ENCODE measurements at regions not wholly inside any gene's neighbourhood (a gene's known extent, or its start where the extent isn't known, plus 50 kb on each side); places are given as distances from the start of the nearest gene placed in this dataset.

GRCh38 chr15:62495670-62496614 is 330.9 kb upstream of the C2CD4B start:
- Mint-ChIP-seq H3K27ac (no peak overlapping the region), H3K9me3 (no peaks in the 10 kb centered on the region), H3K4me3 (no peak overlapping the region), H3K36me3 (ENCODE audit: low read depth) (no peaks in the 10 kb centered on the region), H3K4me1 (ENCODE audit: low read depth) (no peaks in the 10 kb centered on the region), H3K27me3 (ENCODE audit: low read depth) (no peaks in the 10 kb centered on the region)

- Mint-ChIP-seq H3K27me3 (ENCODE audit: low read depth) (no peaks in the 10 kb centered on the region), H3K27ac (no peak overlapping the region), H3K9me3 (no peaks in the 10 kb centered on the region), H3K4me3 (no peak overlapping the region), H3K36me3 (ENCODE audit: low read depth) (no peaks in the 10 kb centered on the region), H3K4me1 (ENCODE audit: low read depth) (no peaks in the 10 kb centered on the region)
Measured at GRCh38 chr15:62497356-62497755, 332.3 kb upstream of the C2CD4B start.

GRCh38 chr15:62498278-62498677 is 333.2 kb upstream of the C2CD4B start:
- Mint-ChIP-seq H3K4me3 (no peak overlapping the region), H3K9me3 (no peaks in the 10 kb centered on the region), H3K27me3 (ENCODE audit: low read depth) (no peaks in the 10 kb centered on the region)

GRCh38 chr15:62498712-62499111 is 333.6 kb upstream of the C2CD4B start:
- Mint-ChIP-seq H3K9me3 (no peaks in the 10 kb centered on the region), H3K27me3 (ENCODE audit: low read depth) (no peaks in the 10 kb centered on the region), H3K4me3 (no peak overlapping the region), H3K4me1 (ENCODE audit: low read depth) (no peaks in the 10 kb centered on the region), H3K27ac (no peak overlapping the region), H3K36me3 (ENCODE audit: low read depth) (no peaks in the 10 kb centered on the region)

More at GRCh38 chr15:62498278-62498677, 333.2 kb upstream of the C2CD4B start:
- no peak overlapping the region for H3K27ac Mint-ChIP-seq
- no peaks in the 10 kb centered on the region for H3K4me1 Mint-ChIP-seq (ENCODE audit: low read depth)
- H3K36me3 Mint-ChIP-seq (ENCODE audit: low read depth): no peaks in the 10 kb centered on the region

GRCh38 chr15:62500325-62500724 is 335.2 kb upstream of the C2CD4B start:
- Mint-ChIP-seq H3K9me3 (no peaks in the 10 kb centered on the region), H3K36me3 (ENCODE audit: low read depth) (no peaks in the 10 kb centered on the region), H3K4me1 (ENCODE audit: low read depth) (no peaks in the 10 kb centered on the region), H3K27me3 (ENCODE audit: low read depth) (no peaks in the 10 kb centered on the region), H3K27ac (no peak overlapping the region), H3K4me3 (no peak overlapping the region)

GRCh38 chr15:62502451-62502850 is 337.4 kb upstream of the C2CD4B start:
- H3K27me3 Mint-ChIP-seq (ENCODE audit: low read depth): no peaks in the 10 kb centered on the region
- no peak overlapping the region for H3K4me3 Mint-ChIP-seq
- no peak overlapping the region for H3K27ac Mint-ChIP-seq
- H3K9me3 Mint-ChIP-seq: no peaks in the 10 kb centered on the region
- H3K4me1 Mint-ChIP-seq (ENCODE audit: low read depth): no peaks in the 10 kb centered on the region
- no peaks in the 10 kb centered on the region for H3K36me3 Mint-ChIP-seq (ENCODE audit: low read depth)

GRCh38 chr15:62503451-62503850 is 338.4 kb upstream of the C2CD4B start:
- Mint-ChIP-seq H3K4me3 (no peak overlapping the region), H3K27me3 (ENCODE audit: low read depth) (no peaks in the 10 kb centered on the region), H3K9me3 (no peaks in the 10 kb centered on the region), H3K27ac (no peak overlapping the region), H3K4me1 (ENCODE audit: low read depth) (no peaks in the 10 kb centered on the region), H3K36me3 (ENCODE audit: low read depth) (no peaks in the 10 kb centered on the region)

- H3K27me3 Mint-ChIP-seq (ENCODE audit: low read depth): no peaks in the 10 kb centered on the region
- H3K4me1 Mint-ChIP-seq (ENCODE audit: low read depth): no peaks in the 10 kb centered on the region
- H3K36me3 Mint-ChIP-seq (ENCODE audit: low read depth): no peaks in the 10 kb centered on the region
- H3K27ac Mint-ChIP-seq: no peak overlapping the region
- H3K9me3 Mint-ChIP-seq: no peaks in the 10 kb centered on the region
- no peak overlapping the region for H3K4me3 Mint-ChIP-seq
Measured at GRCh38 chr15:62505762-62506161, 340.7 kb upstream of the C2CD4B start.

- H3K36me3 Mint-ChIP-seq (ENCODE audit: low read depth): no peaks in the 10 kb centered on the region
- H3K27ac Mint-ChIP-seq: no peak overlapping the region
- H3K4me3 Mint-ChIP-seq: no peak overlapping the region
- H3K4me1 Mint-ChIP-seq (ENCODE audit: low read depth): no peaks in the 10 kb centered on the region
- H3K9me3 Mint-ChIP-seq: no peaks in the 10 kb centered on the region
- no peaks in the 10 kb centered on the region for H3K27me3 Mint-ChIP-seq (ENCODE audit: low read depth)
Measured at GRCh38 chr15:62506217-62506805, 341.2 kb upstream of the C2CD4B start.

GRCh38 chr15:62509395-62509958 is 344.4 kb upstream of the C2CD4B start:
- Mint-ChIP-seq H3K9me3 (no peaks in the 10 kb centered on the region), H3K27me3 (ENCODE audit: low read depth) (peaks cover 17% of the 10 kb centered on the region), H3K36me3 (ENCODE audit: low read depth) (no peaks in the 10 kb centered on the region), H3K4me1 (ENCODE audit: low read depth) (no peaks in the 10 kb centered on the region), H3K27ac (no peak overlapping the region), H3K4me3 (no peak overlapping the region)

GRCh38 chr15:62510791-62511190 is 345.7 kb upstream of the C2CD4B start:
- no peaks in the 10 kb centered on the region for H3K36me3 Mint-ChIP-seq (ENCODE audit: low read depth)
- peaks cover 27% of the 10 kb centered on the region for H3K27me3 Mint-ChIP-seq (ENCODE audit: low read depth)
- no peaks in the 10 kb centered on the region for H3K9me3 Mint-ChIP-seq
- no peaks in the 10 kb centered on the region for H3K4me1 Mint-ChIP-seq (ENCODE audit: low read depth)
- no peak overlapping the region for H3K4me3 Mint-ChIP-seq
- no peak overlapping the region for H3K27ac Mint-ChIP-seq

- Mint-ChIP-seq H3K27me3 (ENCODE audit: low read depth) (peaks cover 30% of the 10 kb centered on the region), H3K36me3 (ENCODE audit: low read depth) (no peaks in the 10 kb centered on the region), H3K4me3 (no peak overlapping the region), H3K9me3 (no peaks in the 10 kb centered on the region), H3K27ac (no peak overlapping the region), H3K4me1 (ENCODE audit: low read depth) (no peaks in the 10 kb centered on the region)
Measured at GRCh38 chr15:62512904-62513303, 347.8 kb upstream of the C2CD4B start.

- peaks cover 30% of the 10 kb centered on the region for H3K27me3 Mint-ChIP-seq (ENCODE audit: low read depth)
Measured at GRCh38 chr15:62513893-62514292, 348.8 kb upstream of the C2CD4B start.

GRCh38 chr15:62515696-62516395 is 350.8 kb upstream of the C2CD4B start:
- Mint-ChIP-seq H3K27ac (no peak overlapping the region), H3K4me1 (ENCODE audit: low read depth) (no peaks in the 10 kb centered on the region), H3K4me3 (no peak overlapping the region), H3K36me3 (ENCODE audit: low read depth) (no peaks in the 10 kb centered on the region), H3K9me3 (no peaks in the 10 kb centered on the region), H3K27me3 (ENCODE audit: low read depth) (peaks cover 30% of the 10 kb centered on the region)

More at GRCh38 chr15:62513893-62514292, 348.8 kb upstream of the C2CD4B start:
- no peak overlapping the region for H3K4me3 Mint-ChIP-seq
- no peaks in the 10 kb centered on the region for H3K4me1 Mint-ChIP-seq (ENCODE audit: low read depth)
- no peaks in the 10 kb centered on the region for H3K9me3 Mint-ChIP-seq
- no peak overlapping the region for H3K27ac Mint-ChIP-seq
- H3K36me3 Mint-ChIP-seq (ENCODE audit: low read depth): no peaks in the 10 kb centered on the region
